Ovary (tissue), 3 donors: ENCODE measurements at regions not wholly inside any gene's neighbourhood (a gene's known extent, or its start where the extent isn't known, plus 50 kb on each side); places are given as distances from the start of the nearest gene placed in this dataset.

Experiments used
- EP300 ChIP-seq: sonication (generic); formaldehyde crosslinking; IDR thresholded peaks from one replicate; pipeline ENCODE4 v1.6.1; 2017; ENCODE audit warnings: antibody characterized with exemption
- TF ChIP-seq, protein P1 (sequence below), 3 donors: fragments of 450-650 bp in 2 of 3; fragments of 200-600 bp in 1 of 3; IDR thresholded peaks; one replicate each; pipeline versions ENCODE4 v1.5.1 to v1.8.0; 2016 to 2022; ENCODE audit warnings: antibody characterized with exemption in 3 of 3, mild to moderate bottlenecking in 1 of 3
- donor health status: DM: no; HTN: no; CAD: no.

DNA sequence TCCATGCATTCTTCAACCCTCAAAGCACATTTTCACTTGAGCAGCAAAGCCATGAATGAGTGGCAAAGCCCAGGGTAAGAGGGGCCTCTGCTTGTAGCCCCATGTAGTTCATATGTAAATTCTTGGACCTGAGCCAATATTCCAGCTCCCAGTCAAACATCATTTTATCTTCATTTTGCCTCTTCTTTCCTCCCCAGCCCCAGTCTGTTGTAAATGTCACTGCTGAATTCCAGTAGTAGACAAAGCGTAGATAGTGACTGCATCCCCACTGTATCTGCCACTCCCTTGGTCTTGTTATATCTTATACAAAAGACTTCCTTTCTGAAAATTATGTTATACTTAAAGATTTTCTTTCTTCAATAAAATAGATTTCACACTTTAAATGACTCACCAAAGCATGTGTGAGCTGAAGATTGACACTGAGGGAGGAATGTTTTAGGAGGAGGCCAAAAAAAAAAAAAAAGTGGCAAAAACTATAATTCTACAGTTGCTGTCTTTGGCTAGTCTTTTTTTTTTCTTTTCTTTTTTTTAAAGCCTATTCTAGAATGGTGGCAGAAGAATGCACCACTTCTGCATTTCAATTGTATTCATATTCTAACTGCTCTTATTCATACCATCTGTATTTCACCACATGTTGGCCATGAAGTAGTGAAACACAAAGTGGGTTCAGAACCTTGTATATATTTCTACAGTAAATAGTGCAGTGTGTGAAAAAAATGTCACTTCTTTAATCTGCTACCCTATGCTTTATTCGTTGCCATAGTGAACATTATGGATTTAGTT, 306.1 kb downstream of the CPS1 start:
- TF ChIP-seq, protein P1, sequence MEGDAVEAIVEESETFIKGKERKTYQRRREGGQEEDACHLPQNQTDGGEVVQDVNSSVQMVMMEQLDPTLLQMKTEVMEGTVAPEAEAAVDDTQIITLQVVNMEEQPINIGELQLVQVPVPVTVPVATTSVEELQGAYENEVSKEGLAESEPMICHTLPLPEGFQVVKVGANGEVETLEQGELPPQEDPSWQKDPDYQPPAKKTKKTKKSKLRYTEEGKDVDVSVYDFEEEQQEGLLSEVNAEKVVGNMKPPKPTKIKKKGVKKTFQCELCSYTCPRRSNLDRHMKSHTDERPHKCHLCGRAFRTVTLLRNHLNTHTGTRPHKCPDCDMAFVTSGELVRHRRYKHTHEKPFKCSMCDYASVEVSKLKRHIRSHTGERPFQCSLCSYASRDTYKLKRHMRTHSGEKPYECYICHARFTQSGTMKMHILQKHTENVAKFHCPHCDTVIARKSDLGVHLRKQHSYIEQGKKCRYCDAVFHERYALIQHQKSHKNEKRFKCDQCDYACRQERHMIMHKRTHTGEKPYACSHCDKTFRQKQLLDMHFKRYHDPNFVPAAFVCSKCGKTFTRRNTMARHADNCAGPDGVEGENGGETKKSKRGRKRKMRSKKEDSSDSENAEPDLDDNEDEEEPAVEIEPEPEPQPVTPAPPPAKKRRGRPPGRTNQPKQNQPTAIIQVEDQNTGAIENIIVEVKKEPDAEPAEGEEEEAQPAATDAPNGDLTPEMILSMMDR (IDR thresholded peaks at IDR 0.05): no peak
- no peak for TF ChIP-seq EP300
